ENCODE measurements at regions not wholly inside any gene's neighbourhood (a gene's known extent, or its start where the extent isn't known, plus 50 kb on each side); places are given as distances from the start of the nearest gene placed in this dataset.

DNA sequence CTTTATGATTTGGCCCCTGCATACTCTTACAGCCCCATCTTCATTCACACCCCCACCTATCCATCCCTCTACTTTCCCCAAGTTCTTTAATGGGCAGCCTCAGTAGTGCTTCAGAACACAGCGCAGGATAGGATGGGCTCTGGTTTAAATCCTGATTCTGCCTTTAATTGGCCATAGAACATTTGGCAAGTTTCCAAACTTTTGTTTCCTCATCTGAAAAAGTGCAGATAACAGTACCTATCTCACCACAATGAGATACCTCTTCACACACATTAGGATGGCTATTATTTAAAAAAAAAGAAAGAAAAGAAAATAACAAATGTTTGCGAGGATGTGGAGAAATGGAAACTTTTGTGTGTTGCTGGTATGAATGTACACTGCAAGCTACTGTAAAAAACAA, 142.5 kb upstream of the VANGL1 start:
- 94% methylated on average over 2 of the region's 2 CpGs for WGBS, 2 donors

DNA sequence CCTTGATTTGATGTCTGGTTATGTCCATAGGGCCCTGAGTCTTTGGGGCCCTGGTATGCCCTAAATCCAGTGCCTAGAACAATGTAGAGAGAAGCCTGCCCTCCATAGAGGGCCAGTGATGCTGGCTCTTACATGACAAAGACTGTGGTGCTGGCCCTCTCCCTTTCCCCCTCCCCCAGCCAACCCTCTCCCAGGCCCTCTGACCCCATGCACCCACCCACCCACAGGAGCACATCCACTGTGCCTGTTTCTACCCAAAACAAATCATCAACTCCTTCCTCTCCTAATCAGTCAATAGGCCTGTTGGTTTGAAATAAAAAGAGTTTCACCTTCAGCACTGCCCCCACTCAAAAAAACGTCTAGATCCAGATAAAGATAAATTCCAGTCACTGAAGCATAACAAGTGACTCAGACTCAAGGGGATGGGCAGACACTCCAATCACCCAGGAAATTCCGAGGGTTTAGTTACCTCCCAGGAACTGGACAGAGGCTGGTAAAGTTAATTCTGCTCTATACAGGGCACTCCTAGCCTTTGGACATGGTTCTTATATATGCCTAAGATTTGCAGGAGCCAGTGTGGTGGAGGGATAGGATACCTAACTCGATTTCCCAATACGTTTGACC, 144.8 kb upstream of the VANGL1 start:
- Histone ChIP-seq H3K27me3 (no peaks in the 10 kb centered on the region), H3K27ac (no peak overlapping the region), H3K36me3 (no peaks in the 10 kb centered on the region), H3K9me3 (no peaks in the 10 kb centered on the region), H3K4me3 (no peak overlapping the region), H3K4me1 (no peaks in the 10 kb centered on the region)
- DNase-seq (ENCODE audit: low spot score in 2 of 2), result no peak
- TF ChIP-seq EP300 (IDR thresholded peaks at IDR 0.05), result no peak
- WGBS, 2 donors, result 51 to 76% methylated on average over 4 of the region's 4 CpGs

More for the DNA sequence above, 142.5 kb upstream of the VANGL1 start:
- Histone ChIP-seq H3K9me3 (peaks cover 0 to 2% (median 0%) of the 10 kb centered on the region in 4 donors), H3K27ac (no peak overlapping the region), H3K4me1 (no peaks in the 10 kb centered on the region), H3K27me3 (no peaks in the 10 kb centered on the region), H3K36me3 (no peaks in the 10 kb centered on the region), H3K4me3 (no peak overlapping the region)
- DNase-seq (ENCODE audit: low spot score in 2 of 2), result no peak
- no peak for TF ChIP-seq EP300 (IDR thresholded peaks at IDR 0.05)
- TF ChIP-seq, protein P1, sequence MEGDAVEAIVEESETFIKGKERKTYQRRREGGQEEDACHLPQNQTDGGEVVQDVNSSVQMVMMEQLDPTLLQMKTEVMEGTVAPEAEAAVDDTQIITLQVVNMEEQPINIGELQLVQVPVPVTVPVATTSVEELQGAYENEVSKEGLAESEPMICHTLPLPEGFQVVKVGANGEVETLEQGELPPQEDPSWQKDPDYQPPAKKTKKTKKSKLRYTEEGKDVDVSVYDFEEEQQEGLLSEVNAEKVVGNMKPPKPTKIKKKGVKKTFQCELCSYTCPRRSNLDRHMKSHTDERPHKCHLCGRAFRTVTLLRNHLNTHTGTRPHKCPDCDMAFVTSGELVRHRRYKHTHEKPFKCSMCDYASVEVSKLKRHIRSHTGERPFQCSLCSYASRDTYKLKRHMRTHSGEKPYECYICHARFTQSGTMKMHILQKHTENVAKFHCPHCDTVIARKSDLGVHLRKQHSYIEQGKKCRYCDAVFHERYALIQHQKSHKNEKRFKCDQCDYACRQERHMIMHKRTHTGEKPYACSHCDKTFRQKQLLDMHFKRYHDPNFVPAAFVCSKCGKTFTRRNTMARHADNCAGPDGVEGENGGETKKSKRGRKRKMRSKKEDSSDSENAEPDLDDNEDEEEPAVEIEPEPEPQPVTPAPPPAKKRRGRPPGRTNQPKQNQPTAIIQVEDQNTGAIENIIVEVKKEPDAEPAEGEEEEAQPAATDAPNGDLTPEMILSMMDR (IDR thresholded peaks at IDR 0.05), result no peak
- no peak for TF ChIP-seq POLR2A (IDR thresholded peaks at IDR 0.05)

DNA sequence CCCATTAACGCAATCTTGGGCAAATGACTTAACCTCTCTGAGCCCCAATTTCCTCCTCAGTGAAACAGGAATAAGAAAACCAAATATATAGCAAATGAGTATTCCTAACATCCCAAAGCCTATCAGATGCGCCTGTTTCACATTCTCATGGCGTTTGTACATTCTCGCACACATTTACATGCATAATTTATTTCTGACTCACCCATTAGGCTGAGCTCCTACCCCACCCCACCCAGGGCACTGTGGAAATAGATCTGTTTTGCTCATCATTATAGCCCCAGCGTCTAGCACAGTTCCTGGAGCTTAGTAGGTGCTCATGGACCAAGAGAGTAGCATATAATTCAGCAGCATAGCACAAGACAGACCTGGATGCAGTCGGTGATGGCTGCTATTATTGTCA, 146.1 kb upstream of the VANGL1 start:
- H3K27ac ChIP-seq, result no peak overlapping the region
- H3K4me3 ChIP-seq, result no peak overlapping the region
- 77 to 82% methylated on average over 5 to 6 of the region's 6 CpGs for WGBS, 2 donors
- no peaks in the 10 kb centered on the region for H3K4me1 ChIP-seq
- no peaks in the 10 kb centered on the region for H3K36me3 ChIP-seq
- DNase-seq (ENCODE audit: low spot score in 2 of 2), result no peak
- no peaks in the 10 kb centered on the region for H3K27me3 ChIP-seq
- H3K9me3 ChIP-seq, result no peaks in the 10 kb centered on the region
- TF ChIP-seq POLR2A (IDR thresholded peaks at IDR 0.05), result no peak
- TF ChIP-seq, protein P1 (IDR thresholded peaks at IDR 0.05), result no peak
- TF ChIP-seq EP300 (IDR thresholded peaks at IDR 0.05), result no peak

DNA sequence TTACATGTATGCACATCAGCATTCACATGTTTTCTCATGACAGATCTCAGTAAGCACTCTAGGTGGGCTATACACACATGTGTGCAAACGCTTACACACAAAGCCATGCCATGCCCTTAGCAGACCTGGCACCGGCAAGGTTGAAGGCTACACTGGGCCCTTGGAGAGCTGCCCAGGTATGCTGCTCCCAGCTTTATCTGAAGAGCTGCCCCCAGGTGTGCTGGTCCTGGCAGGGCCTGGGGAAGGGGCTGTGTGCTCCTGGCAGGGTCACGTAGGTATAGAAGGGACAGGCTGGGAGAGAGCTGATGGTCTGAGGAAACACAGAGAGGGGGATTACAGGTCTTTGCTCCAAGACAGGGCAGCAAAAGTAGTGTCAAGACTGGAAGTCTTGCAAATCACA, 146.7 kb upstream of the VANGL1 start:
- TF ChIP-seq EP300 (IDR thresholded peaks at IDR 0.05) (no peak), POLR2A (IDR thresholded peaks at IDR 0.05) (no peak)
- TF ChIP-seq, protein P1 (IDR thresholded peaks at IDR 0.05), result no peak

DNA sequence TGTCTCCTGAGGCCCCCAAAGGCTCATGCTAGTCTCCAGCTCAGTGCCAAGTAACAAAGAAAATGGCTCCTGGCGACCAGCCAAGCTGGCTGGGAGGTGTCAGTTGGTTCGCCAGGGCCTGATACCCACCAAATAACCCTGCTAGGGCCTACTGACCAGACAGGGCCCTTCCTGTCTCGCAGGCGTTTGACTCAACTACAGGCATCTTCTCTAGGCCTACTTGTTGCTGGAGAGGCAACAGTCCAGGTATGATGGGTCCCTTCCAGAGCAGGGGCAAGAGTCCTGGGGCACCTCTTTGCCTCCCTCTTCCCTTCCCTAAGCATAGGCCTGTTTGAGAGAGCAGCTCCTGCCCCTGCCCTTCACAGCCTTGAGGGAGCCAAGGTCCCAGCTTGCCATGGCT, 147.9 kb upstream of the VANGL1 start:
- 84 to 88% methylated on average over 4 of the region's 4 CpGs for WGBS, 2 donors
- no peak for TF ChIP-seq EP300 (IDR thresholded peaks at IDR 0.05)
- TF ChIP-seq, protein P1 (IDR thresholded peaks at IDR 0.05), result no peak
- TF ChIP-seq POLR2A (IDR thresholded peaks at IDR 0.05), result no peak
- DNase-seq (ENCODE audit: low spot score in 2 of 2), result no peak
- H3K36me3 ChIP-seq, result no peaks in the 10 kb centered on the region
- H3K4me1 ChIP-seq, result no peaks in the 10 kb centered on the region
- no peaks in the 10 kb centered on the region for H3K9me3 ChIP-seq
- H3K27me3 ChIP-seq, result no peaks in the 10 kb centered on the region
- H3K27ac ChIP-seq, result no peak overlapping the region
- no peak overlapping the region for H3K4me3 ChIP-seq

More for the DNA sequence above, 146.7 kb upstream of the VANGL1 start:
- Histone ChIP-seq H3K27ac (no peak overlapping the region), H3K27me3 (no peaks in the 10 kb centered on the region), H3K4me3 (no peak overlapping the region), H3K36me3 (no peaks in the 10 kb centered on the region), H3K4me1 (no peaks in the 10 kb centered on the region), H3K9me3 (no peaks in the 10 kb centered on the region)
- 95 to 96% methylated on average over 3 of the region's 3 CpGs for WGBS, 2 donors
- DNase-seq (ENCODE audit: low spot score in 2 of 2), result no peak

DNA sequence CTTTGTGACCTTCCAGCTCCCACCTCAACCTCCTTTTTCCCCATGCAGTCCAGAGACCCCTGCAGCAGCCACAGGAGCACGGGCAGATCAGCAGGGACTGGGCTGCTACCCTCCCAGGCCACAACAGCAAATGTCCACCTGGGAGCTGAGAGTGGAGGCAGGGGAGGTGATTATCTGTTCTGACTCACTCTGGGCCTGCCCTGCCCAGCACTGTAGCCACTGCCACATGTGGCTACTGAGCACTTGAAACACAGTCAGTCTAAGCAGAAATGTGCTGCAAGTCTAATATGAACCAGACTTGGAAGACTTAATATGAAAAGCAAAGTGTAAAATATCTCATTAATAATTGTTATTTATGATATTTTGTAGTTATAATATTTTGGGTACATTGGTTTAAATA, 148.9 kb upstream of the VANGL1 start:
- no peak for TF ChIP-seq EP300 (IDR thresholded peaks at IDR 0.05)
- TF ChIP-seq, protein P1 (IDR thresholded peaks at IDR 0.05), result no peak
- no peak for TF ChIP-seq POLR2A (IDR thresholded peaks at IDR 0.05)
- H3K4me1 ChIP-seq, result no peaks in the 10 kb centered on the region

More for the DNA sequence above, 148.9 kb upstream of the VANGL1 start:
- Histone ChIP-seq H3K36me3 (no peaks in the 10 kb centered on the region), H3K27me3 (no peaks in the 10 kb centered on the region), H3K27ac (no peak overlapping the region), H3K9me3 (no peaks in the 10 kb centered on the region), H3K4me3 (no peak overlapping the region)
- 41 to 71% methylated on average over 1 of the region's 1 CpG for WGBS, 2 donors
- DNase-seq (ENCODE audit: low spot score in 2 of 2), result no peak
